ENCODE measurements at regions not wholly inside any gene's neighbourhood (a gene's known extent, or its start where the extent isn't known, plus 50 kb on each side); places are given as distances from the start of the nearest gene placed in this dataset.
"Not testable (repeated sequence)": the region's sequence is repeated elsewhere in the genome, so short reads cannot be mapped to it uniquely, and the experiment has no call there.

DNA sequence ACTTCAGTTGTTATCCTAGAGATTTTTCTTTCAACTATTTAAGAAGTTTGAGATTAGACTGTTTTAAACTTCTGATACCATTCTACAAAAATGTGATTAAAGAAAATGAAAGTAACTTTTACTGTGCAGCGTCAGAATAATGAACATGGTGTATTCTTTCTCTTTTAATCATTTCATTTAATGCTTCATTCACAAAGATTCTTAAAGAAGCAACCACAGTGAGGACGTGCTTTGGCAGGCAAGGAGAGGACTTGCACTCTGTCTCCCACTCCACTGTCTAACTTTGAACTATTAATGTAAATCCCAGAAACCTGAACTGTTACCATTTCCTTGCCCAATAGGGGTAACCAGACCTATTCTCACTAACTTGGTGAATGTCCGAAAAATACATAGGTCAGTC, 137.0 kb downstream of the KCNRG start:
- in situ Hi-C loops (cut with MboI; ENCODE audit: low pct_unique_long_range_greater_than_20kb, low sequenced_read_pairs) = no loop called here
- DNase-seq = no peak

GRCh38 chr13:50152655-50153309, 137.5 kb downstream of the KCNRG start:
- in situ Hi-C loops (cut with MboI; ENCODE audit: low pct_unique_long_range_greater_than_20kb, low sequenced_read_pairs) = no loop called here

GRCh38 chr13:50153401-50153800, 138.2 kb downstream of the KCNRG start:
- in situ Hi-C loops (cut with MboI; ENCODE audit: low pct_unique_long_range_greater_than_20kb, low sequenced_read_pairs) = no loop called here
- DNase-seq = no peak

More at GRCh38 chr13:50152655-50153309, 137.5 kb downstream of the KCNRG start:
- DNase-seq = no peak

DNA sequence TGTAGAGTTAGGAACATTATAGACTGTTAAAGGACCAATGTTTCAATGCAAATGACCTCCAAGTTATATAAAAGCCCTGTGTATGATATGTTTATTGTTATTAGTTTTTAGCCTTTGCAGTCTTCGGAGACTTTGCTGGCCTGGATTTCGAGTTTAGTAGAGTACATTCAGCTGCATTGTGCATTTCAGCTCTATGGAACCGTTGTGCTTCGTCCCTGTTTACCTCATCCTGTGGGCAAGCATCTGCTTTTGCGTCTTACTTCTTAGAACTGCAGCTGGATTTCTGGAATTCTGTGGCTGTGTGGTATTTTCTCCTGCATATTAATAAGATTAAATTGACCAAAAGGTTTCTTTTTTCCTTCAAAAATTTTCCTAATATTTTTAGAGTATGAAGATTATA, 138.6 kb downstream of the KCNRG start:
- DNase-seq = no peak
- in situ Hi-C loops (cut with MboI; ENCODE audit: low pct_unique_long_range_greater_than_20kb, low sequenced_read_pairs) = no loop called here

- in situ Hi-C loops (cut with MboI; ENCODE audit: low pct_unique_long_range_greater_than_20kb, low sequenced_read_pairs) = no loop called here
- DNase-seq = no peak
Observed at GRCh38 chr13:50154697-50155096, 139.5 kb downstream of the KCNRG start.

DNA sequence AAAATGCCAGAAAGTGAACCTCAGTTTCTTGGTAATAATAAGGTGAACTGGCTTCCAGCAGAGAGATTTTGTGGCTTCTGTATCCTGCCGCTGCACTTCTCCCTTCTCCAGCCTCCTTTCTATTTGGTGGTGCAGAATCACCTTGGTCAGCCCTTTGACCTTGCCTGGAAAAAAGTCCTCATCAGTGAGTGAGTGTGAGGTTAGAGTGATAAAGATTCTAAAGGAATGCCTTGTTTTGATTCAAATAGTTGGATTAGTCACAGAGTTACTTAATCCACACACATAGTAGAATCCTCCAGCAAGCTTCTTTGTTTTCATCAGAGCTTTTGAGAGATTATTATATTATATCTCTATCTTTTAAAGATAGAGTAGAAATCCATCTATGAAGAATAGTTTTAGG, 140.9 kb downstream of the KCNRG start:
- in situ Hi-C loops (cut with MboI; ENCODE audit: low pct_unique_long_range_greater_than_20kb, low sequenced_read_pairs) = no loop called here
- no peak for DNase-seq

- in situ Hi-C loops (cut with MboI; ENCODE audit: low pct_unique_long_range_greater_than_20kb, low sequenced_read_pairs) = no loop called here
- no peak for DNase-seq
Observed at GRCh38 chr13:50156561-50157127, 141.4 kb downstream of the KCNRG start.

- in situ Hi-C loops (cut with MboI; ENCODE audit: low pct_unique_long_range_greater_than_20kb, low sequenced_read_pairs) = no loop called here
- DNase-seq = no peak
Observed at GRCh38 chr13:50158385-50159165, 143.3 kb downstream of the KCNRG start.

GRCh38 chr13:50159607-50160006, 144.4 kb downstream of the KCNRG start:
- no peak for DNase-seq
- in situ Hi-C loops (cut with MboI; ENCODE audit: low pct_unique_long_range_greater_than_20kb, low sequenced_read_pairs) = no loop called here

- no peak for DNase-seq
- in situ Hi-C loops (cut with MboI; ENCODE audit: low pct_unique_long_range_greater_than_20kb, low sequenced_read_pairs) = no loop called here
Observed at GRCh38 chr13:50161052-50161451, 145.8 kb downstream of the KCNRG start.

DNA sequence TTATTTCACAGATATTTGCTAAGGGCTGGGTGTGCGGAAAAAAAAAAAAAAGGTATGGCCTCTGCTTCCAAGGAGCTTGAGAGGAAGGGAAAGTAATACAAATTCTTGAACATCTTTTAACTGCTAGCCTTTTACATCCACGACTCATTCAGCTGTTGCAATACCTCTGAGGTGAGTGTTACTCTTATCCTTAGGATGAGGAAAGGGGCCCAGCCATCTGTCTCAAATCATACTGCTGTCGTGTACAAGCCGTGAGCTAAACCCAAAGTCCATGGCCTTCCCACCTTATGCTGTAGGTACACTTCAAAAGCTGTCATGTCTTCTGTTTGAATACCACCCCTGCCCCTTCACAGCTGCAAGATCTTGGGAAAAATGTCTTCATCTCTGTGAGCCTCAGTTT, 146.8 kb downstream of the KCNRG start:
- in situ Hi-C loops (cut with MboI; ENCODE audit: low pct_unique_long_range_greater_than_20kb, low sequenced_read_pairs) = no loop called here
- DNase-seq = no peak

DNA sequence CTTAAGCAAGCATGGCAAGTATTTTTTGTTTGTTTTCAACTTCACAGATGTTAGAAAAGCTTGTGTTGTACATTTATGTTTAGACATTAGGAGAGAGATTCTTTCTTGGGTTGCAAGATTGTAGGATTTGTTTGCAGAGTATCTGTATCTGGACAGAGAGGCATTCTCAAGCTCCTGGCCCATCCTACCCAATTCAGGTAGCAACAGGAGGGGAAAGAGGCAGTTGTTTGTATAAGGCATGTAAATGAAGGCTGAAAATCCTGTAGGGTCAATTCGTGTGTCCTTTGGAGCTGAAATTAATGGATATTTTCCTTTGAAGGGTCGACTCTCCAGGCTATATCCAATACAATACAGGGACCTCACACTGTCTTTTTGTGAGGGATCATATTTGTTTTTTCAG, 147.3 kb downstream of the KCNRG start:
- no peak for DNase-seq
- in situ Hi-C loops (cut with MboI; ENCODE audit: low pct_unique_long_range_greater_than_20kb, low sequenced_read_pairs) = no loop called here

DNA sequence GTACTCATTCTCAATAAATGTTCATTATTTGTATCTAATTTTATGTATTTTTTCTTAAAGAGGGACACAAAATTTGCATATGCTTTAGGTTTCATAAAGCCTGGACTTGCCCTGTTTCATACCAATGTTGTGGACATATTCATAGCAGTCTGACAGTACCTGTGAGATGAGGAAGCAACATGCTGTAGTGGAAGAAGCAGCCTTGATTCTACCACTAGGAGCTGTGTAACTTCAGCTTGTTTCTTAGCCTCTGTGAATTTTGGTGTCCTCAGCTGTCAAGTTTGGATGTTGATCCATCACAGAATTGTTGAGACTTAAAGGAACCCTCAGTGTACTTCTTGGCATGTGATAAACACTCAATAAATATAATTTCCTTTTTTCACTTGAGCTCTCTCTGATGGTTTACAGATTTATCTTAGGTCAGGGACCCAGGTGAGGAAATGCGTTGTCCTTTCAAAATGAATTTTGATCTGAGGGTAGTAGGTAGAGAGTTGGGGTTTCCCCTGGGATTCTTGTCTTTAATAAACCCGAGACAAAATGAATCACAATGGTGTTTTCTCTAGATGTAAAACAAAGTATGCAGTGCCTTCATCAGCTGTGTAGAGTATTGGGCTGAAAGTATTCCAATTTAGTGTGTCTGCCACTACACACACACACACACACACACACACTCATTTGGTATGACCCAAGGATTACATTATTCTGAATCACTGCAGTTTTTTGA, 152.1 kb downstream of the KCNRG start:
- in situ Hi-C loops (cut with MboI; ENCODE audit: low pct_unique_long_range_greater_than_20kb, low sequenced_read_pairs) = no loop called here
- DNase-seq = no peak

DNA sequence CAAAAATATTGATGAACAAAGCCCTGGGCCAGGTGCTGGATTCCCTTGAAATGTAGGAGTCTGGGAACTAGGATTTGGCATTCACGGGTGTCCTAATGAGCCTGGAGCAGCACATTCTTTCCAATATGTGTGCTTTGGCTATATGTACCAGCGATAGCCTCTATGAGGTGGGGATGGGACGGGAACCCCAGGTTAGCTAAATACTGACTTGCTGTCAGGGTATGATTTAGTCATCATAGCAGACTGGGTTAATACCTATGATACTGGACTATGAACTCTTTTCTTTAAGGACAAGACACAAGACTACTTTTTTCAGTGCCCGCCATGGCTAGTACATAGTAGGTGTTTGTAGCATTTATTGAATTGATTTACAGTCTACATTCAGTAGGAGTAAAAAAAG, 152.7 kb downstream of the KCNRG start:
- in situ Hi-C loops (cut with MboI; ENCODE audit: low pct_unique_long_range_greater_than_20kb, low sequenced_read_pairs) = no loop called here
- no peak for DNase-seq

DNA sequence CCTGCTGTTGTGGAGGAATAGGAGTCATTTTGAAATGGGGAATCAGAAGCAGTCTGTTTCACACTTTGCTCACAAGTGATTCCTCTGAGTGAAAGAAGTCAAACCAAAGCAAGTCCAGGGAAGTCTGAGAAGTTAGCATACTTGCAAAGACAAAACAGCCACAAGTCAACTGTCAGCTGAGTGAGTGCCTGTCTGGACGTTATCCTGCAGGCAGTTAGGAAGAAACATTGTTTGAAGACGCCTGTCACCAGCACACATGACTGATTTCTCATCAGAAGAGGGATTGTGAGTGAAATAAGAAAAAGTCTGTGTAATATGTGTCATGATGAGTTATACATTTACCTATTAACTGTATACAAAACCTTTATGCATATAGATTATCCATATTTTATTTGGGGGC, 153.5 kb downstream of the KCNRG start:
- in situ Hi-C loops (cut with MboI; ENCODE audit: low pct_unique_long_range_greater_than_20kb, low sequenced_read_pairs) = no loop called here
- no peak for DNase-seq

GRCh38 chr13:50170447-50171037, 155.3 kb downstream of the KCNRG start:
- in situ Hi-C loops (cut with MboI; ENCODE audit: low pct_unique_long_range_greater_than_20kb, low sequenced_read_pairs) = no loop called here
- DNase-seq = no peak

DNA sequence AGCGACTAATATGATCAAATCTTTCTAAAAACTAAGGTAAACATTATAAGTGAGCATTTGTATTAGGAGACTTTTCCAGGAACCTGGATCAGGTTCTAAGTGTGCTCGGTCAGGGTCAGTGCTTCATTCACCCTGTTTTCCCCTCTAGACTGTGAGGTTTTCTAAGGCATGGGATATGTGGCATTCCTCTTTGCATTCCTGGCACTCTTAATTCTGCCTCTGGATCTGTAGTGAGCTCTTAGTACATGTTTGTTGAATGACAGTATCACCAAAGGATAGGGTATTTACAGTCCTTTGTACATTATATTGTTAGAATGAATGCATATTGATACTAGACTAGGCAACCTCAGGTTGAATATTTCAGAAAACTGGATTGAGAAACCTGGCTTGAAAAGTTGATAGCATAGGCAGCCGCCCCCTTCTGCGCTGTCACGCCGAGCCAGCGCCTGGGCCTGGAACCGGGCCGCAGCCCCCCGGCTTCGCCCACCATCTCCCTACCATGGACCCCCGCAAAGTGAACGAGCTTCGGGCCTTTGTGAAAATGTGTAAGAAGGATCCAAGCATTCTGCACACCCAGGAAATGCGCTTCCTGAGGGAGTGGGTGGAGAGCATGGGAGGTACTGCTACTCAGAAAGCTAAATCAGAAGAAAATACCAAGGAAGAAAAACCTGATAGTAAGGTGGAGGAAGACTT, 156.5 kb downstream of the KCNRG start:
- in situ Hi-C loops (cut with MboI; ENCODE audit: low pct_unique_long_range_greater_than_20kb, low sequenced_read_pairs) = no loop called here
- DNase-seq = no peak

- in situ Hi-C loops (cut with MboI; ENCODE audit: low pct_unique_long_range_greater_than_20kb, low sequenced_read_pairs); DNase-seq: not testable (repeated sequence)
Observed at GRCh38 chr13:50173045-50173444, 157.8 kb downstream of the KCNRG start.

GRCh38 chr13:50174630-50175029, 159.4 kb downstream of the KCNRG start:
- in situ Hi-C loops (cut with MboI; ENCODE audit: low pct_unique_long_range_greater_than_20kb, low sequenced_read_pairs) = no loop called here
- no peak for DNase-seq

All from KBM-7 (cell line).